Body of pancreas (tissue), 4 donors: ENCODE measurements at regions not wholly inside any gene's neighbourhood (a gene's known extent, or its start where the extent isn't known, plus 50 kb on each side); places are given as distances from the start of the nearest gene placed in this dataset.

Experiments used
- ATAC-seq: fragments of 150-250 bp; one replicate; pipeline ENCODE4 v1.9.1; 2016
- DNase-seq, 4 donors: peaks; one replicate each; pipeline ENCODE4 v3.0.0-alpha.2; 2019
- H3K27ac ChIP-seq, 4 donors: fragments of 200-600 bp; sonication (generic); 1 replicate in 3 of 4; 2 replicates in 1 of 4; pipeline versions ENCODE4 v1.5.1 to v1.6.1; 2016 to 2019; ENCODE audit warnings: mild to moderate bottlenecking in 1 of 4, mixed read lengths in 1 of 4, moderate library complexity in 1 of 4
- H3K27me3 ChIP-seq, 2 donors: fragments of 200-600 bp; sonication (generic); one replicate each; pipeline ENCODE4 v1.6.0; 2016; ENCODE audit warnings: mild to moderate bottlenecking in 1 of 2
- H3K36me3 ChIP-seq, 2 donors: fragments of 200-600 bp; sonication (generic); replicated peaks in 1 of 2; 2 replicates each; pipeline ENCODE4 v1.5.1; 2016; ENCODE audit warnings: low read depth in 2 of 2; ENCODE audit not compliant: insufficient read depth in 1 of 2
- H3K4me1 ChIP-seq: fragments of 200-600 bp; sonication (generic); one replicate; pipeline ENCODE4 v1.6.0; 2016
- H3K4me3 ChIP-seq, 2 donors: fragments of 200-600 bp; sonication (generic); 1 replicate in 1 of 2; 2 replicates in 1 of 2; pipeline ENCODE4 v1.5.1; 2016 to 2019
- H3K9me3 ChIP-seq, 3 donors: fragments of 200-600 bp; sonication (generic); 1 replicate in 2 of 3; 2 replicates in 1 of 3; pipeline ENCODE4 v1.5.1; 2016
- CTCF ChIP-seq, 7 experiments: fragments of 450-650 bp in 4 of 7; fragments of 200-600 bp in 3 of 7; sonication (generic) in 3 of 7; IDR thresholded peaks; one replicate each; pipeline ENCODE4 v1.5.1; 2016 to 2019; ENCODE audit warnings: antibody characterized with exemption in 7 of 7
- POLR2A ChIP-seq, 3 donors: fragments of 450-650 bp; IDR thresholded peaks; one replicate each; pipeline ENCODE4 v1.6.1; 2016; ENCODE audit warnings: antibody characterized with exemption in 3 of 3, mild to moderate bottlenecking in 2 of 3
- WGBS, 2 donors: methylation state at CpG; one replicate each; pipeline ENCODE4 v1.1.5; 2017; 5-methylcytosine and 5-hydroxymethylcytosine counted together
- intact Hi-C: fragments of 100-400 bp; cut with DNase I; formaldehyde crosslinking; loops from one replicate; pipeline ENCODE4 v1.15.1; 2023

GRCh38 chr10:118167056-118167700 is 120.4 kb upstream of the RAB11FIP2 start:
- H3K27ac ChIP-seq, result no peak overlapping the region
- H3K36me3 ChIP-seq, result no peaks in the 10 kb centered on the region
- no peak overlapping the region for H3K4me3 ChIP-seq
- no peaks in the 10 kb centered on the region for H3K27me3 ChIP-seq
- no peak for ATAC-seq
- DNase-seq, result no peak
- TF ChIP-seq POLR2A (IDR thresholded peaks at IDR 0.05), result no peak
- TF ChIP-seq CTCF (IDR thresholded peaks at IDR 0.05), result no peak
- 76 to 77% methylated on average over 4 of the region's 4 CpGs for WGBS, 2 donors
- H3K4me1 ChIP-seq, result no peaks in the 10 kb centered on the region
- intact Hi-C loops, result no loop called here
- H3K9me3 ChIP-seq, result no peaks in the 10 kb centered on the region

- DNase-seq, result no peak
- Histone ChIP-seq H3K36me3 (no peaks in the 10 kb centered on the region), H3K27me3 (no peaks in the 10 kb centered on the region), H3K4me1 (no peaks in the 10 kb centered on the region), H3K9me3 (no peaks in the 10 kb centered on the region), H3K4me3 (no peak overlapping the region), H3K27ac (no peak overlapping the region)
- no peak for TF ChIP-seq CTCF (IDR thresholded peaks at IDR 0.05)
- TF ChIP-seq POLR2A (IDR thresholded peaks at IDR 0.05), result no peak
- ATAC-seq, result no peak
- intact Hi-C loops, result no loop called here
- 80 to 86% methylated on average over 6 of the region's 6 CpGs for WGBS, 2 donors
These were observed 116.5 kb upstream of the RAB11FIP2 start for GRCh38 chr10:118163217-118163616.

- H3K27ac ChIP-seq, result no peak overlapping the region
- H3K36me3 ChIP-seq, result no peaks in the 10 kb centered on the region
- no peak for ATAC-seq
- no peaks in the 10 kb centered on the region for H3K27me3 ChIP-seq
- H3K4me3 ChIP-seq, result no peak overlapping the region
- WGBS, 2 donors, result 74 to 78% methylated on average over 6 of the region's 6 CpGs
- no peaks in the 10 kb centered on the region for H3K4me1 ChIP-seq
- TF ChIP-seq POLR2A (IDR thresholded peaks at IDR 0.05) (no peak), CTCF (IDR thresholded peaks at IDR 0.05) (no peak)
- intact Hi-C loops, result no loop called here
- no peaks in the 10 kb centered on the region for H3K9me3 ChIP-seq
- DNase-seq, result no peak
These were observed 114.9 kb upstream of the RAB11FIP2 start for GRCh38 chr10:118161461-118162246.

GRCh38 chr10:118153287-118153686 is 106.5 kb upstream of the RAB11FIP2 start:
- Histone ChIP-seq H3K27ac (no peak overlapping the region), H3K27me3 (no peaks in the 10 kb centered on the region), H3K9me3 (no peaks in the 10 kb centered on the region), H3K4me3 (no peak overlapping the region), H3K36me3 (no peaks in the 10 kb centered on the region), H3K4me1 (no peaks in the 10 kb centered on the region)
- ATAC-seq, result no peak
- no peak for DNase-seq
- intact Hi-C loops, result no loop called here
- TF ChIP-seq CTCF (IDR thresholded peaks at IDR 0.05), result no peak
- TF ChIP-seq POLR2A (IDR thresholded peaks at IDR 0.05), result no peak

GRCh38 chr10:118151461-118151860 is 104.7 kb upstream of the RAB11FIP2 start:
- Histone ChIP-seq H3K4me3 (no peak overlapping the region), H3K4me1 (no peaks in the 10 kb centered on the region), H3K27ac (no peak overlapping the region), H3K9me3 (no peaks in the 10 kb centered on the region), H3K36me3 (no peaks in the 10 kb centered on the region), H3K27me3 (no peaks in the 10 kb centered on the region)
- no peak for TF ChIP-seq POLR2A (IDR thresholded peaks at IDR 0.05)
- TF ChIP-seq CTCF (IDR thresholded peaks at IDR 0.05), result no peak
- no peak for DNase-seq
- WGBS, 2 donors, result 86% methylated on average over 2 of the region's 2 CpGs
- ATAC-seq, result no peak
- intact Hi-C loops, result no loop called here
